Colonic mucosa (tissue), 4 donors: ENCODE measurements at regions not wholly inside any gene's neighbourhood (a gene's known extent, or its start where the extent isn't known, plus 50 kb on each side); places are given as distances from the start of the nearest gene placed in this dataset.

Source experiments
- DNase-seq: peaks from one replicate; pipeline ENCODE4 v3.0.0-alpha.2; 2020
- H3K27ac ChIP-seq: fragments of 200-600 bp; one replicate; pipeline ENCODE4 v1.8.0; 2021
- H3K27me3 ChIP-seq: fragments of 200-600 bp; one replicate; pipeline ENCODE4 v1.8.0; 2021
- H3K36me3 ChIP-seq: fragments of 200-600 bp; one replicate; pipeline ENCODE4 v1.8.0; 2021
- H3K4me1 ChIP-seq: fragments of 200-600 bp; one replicate; pipeline ENCODE4 v1.8.0; 2021; ENCODE audit warnings: mild to moderate bottlenecking
- H3K4me3 ChIP-seq: fragments of 200-600 bp; one replicate; pipeline ENCODE4 v1.8.0; 2021
- H3K9ac ChIP-seq, 2 donors: one replicate each; pipeline ENCODE4 v1.7.0; 2013; ENCODE audit warnings: control low read depth in 2 of 2, low read depth in 2 of 2, low read length in 2 of 2
- H3K9me3 ChIP-seq: fragments of 200-600 bp; one replicate; pipeline ENCODE4 v1.8.0; 2021
- CTCF ChIP-seq: fragments of 200-600 bp; IDR thresholded peaks from one replicate; pipeline ENCODE4 v1.8.0; 2022; ENCODE audit warnings: antibody characterized with exemption, mild to moderate bottlenecking
- intact Hi-C: fragments of 100-400 bp; cut with DNase I; formaldehyde crosslinking; loops from one replicate; pipeline ENCODE4 v1.14.1; 2022
- donor health status: healthy.
- donor health status: DM: no; HTN: no; CAD: no.
- donor health status: DM: no; HTN: no; CAD: no.

GRCh38 chrX:122092360-122092759, 1045.0 kb downstream of the GLUD2 start:
- Histone ChIP-seq H3K9me3 (no peaks in the 10 kb centered on the region), H3K27me3 (no peaks in the 10 kb centered on the region), H3K9ac (no peak overlapping the region), H3K4me3 (no peak overlapping the region), H3K4me1 (no peaks in the 10 kb centered on the region), H3K27ac (no peak overlapping the region), H3K36me3 (no peaks in the 10 kb centered on the region)
- TF ChIP-seq CTCF, result no peak
- intact Hi-C loops, result no loop called here
- no peak for DNase-seq

- no peaks in the 10 kb centered on the region for H3K36me3 ChIP-seq
- no peak overlapping the region for H3K27ac ChIP-seq
- TF ChIP-seq CTCF, result peak; percentile 11
- no peak overlapping the region for H3K4me3 ChIP-seq
- no peak overlapping the region for H3K9ac ChIP-seq
- no peak for DNase-seq
- no peaks in the 10 kb centered on the region for H3K4me1 ChIP-seq
- no peaks in the 10 kb centered on the region for H3K27me3 ChIP-seq
- H3K9me3 ChIP-seq, result no peaks in the 10 kb centered on the region
- intact Hi-C loops, result no loop called here
Measured at GRCh38 chrX:122092978-122093377, 1045.6 kb downstream of the GLUD2 start.

- intact Hi-C loops, result no loop called here
Measured at GRCh38 chrX:122094611-122095010, 1047.2 kb downstream of the GLUD2 start.

GRCh38 chrX:122113376-122113775, 1066.0 kb downstream of the GLUD2 start:
- Histone ChIP-seq H3K36me3 (no peaks in the 10 kb centered on the region), H3K4me1 (no peaks in the 10 kb centered on the region), H3K4me3 (no peak overlapping the region), H3K9ac (no peak overlapping the region), H3K9me3 (no peaks in the 10 kb centered on the region), H3K27ac (no peak overlapping the region), H3K27me3 (no peaks in the 10 kb centered on the region)
- intact Hi-C loops, result no loop called here
- no peak for DNase-seq
- TF ChIP-seq CTCF, result no peak

More at GRCh38 chrX:122094611-122095010, 1047.2 kb downstream of the GLUD2 start:
- no peaks in the 10 kb centered on the region for H3K27me3 ChIP-seq
- no peak overlapping the region for H3K4me3 ChIP-seq
- no peaks in the 10 kb centered on the region for H3K36me3 ChIP-seq
- no peak for DNase-seq
- no peak overlapping the region for H3K9ac ChIP-seq
- no peak overlapping the region for H3K27ac ChIP-seq
- H3K9me3 ChIP-seq, result no peaks in the 10 kb centered on the region
- TF ChIP-seq CTCF, result no peak
- H3K4me1 ChIP-seq, result no peaks in the 10 kb centered on the region

- Histone ChIP-seq H3K4me1 (no peaks in the 10 kb centered on the region), H3K4me3 (no peak overlapping the region), H3K9ac (no peak overlapping the region), H3K9me3 (no peaks in the 10 kb centered on the region), H3K27ac (no peak overlapping the region), H3K27me3 (no peaks in the 10 kb centered on the region), H3K36me3 (no peaks in the 10 kb centered on the region)
- no peak for TF ChIP-seq CTCF
- DNase-seq, result no peak
- intact Hi-C loops, result no loop called here
Measured at GRCh38 chrX:122113896-122114295, 1066.5 kb downstream of the GLUD2 start.

GRCh38 chrX:122115604-122116003, 1068.2 kb downstream of the GLUD2 start:
- H3K9me3 ChIP-seq, result no peaks in the 10 kb centered on the region
- no peaks in the 10 kb centered on the region for H3K4me1 ChIP-seq
- H3K9ac ChIP-seq, result no peak overlapping the region
- no peak overlapping the region for H3K27ac ChIP-seq
- no peak for TF ChIP-seq CTCF
- no peaks in the 10 kb centered on the region for H3K27me3 ChIP-seq
- H3K36me3 ChIP-seq, result no peaks in the 10 kb centered on the region
- intact Hi-C loops, result no loop called here
- DNase-seq, result no peak
- no peak overlapping the region for H3K4me3 ChIP-seq
